GM23338 (cell line): ENCODE measurements at regions not wholly inside any gene's neighbourhood (a gene's known extent, or its start where the extent isn't known, plus 50 kb on each side); places are given as distances from the start of the nearest gene placed in this dataset.

Experiments
- ATAC-seq: fragments of 200-7000 bp; cut with Tn5 transposase; 3 replicates; pipeline ENCODE4 v1.9.1; 2020
- DNase-seq: peaks from one replicate; pipeline ENCODE4 v3.0.0-alpha.2; 2015; ENCODE audit warnings: low spot score
- H2AFZ ChIP-seq: fragments of 200-600 bp; sonication (generic); 2 replicates; pipeline ENCODE4 v1.8.0; 2016; ENCODE audit warnings: antibody characterized with exemption, mild to moderate bottlenecking, moderate library complexity
- H3F3A ChIP-seq: fragments of 200-600 bp; sonication (generic); replicated peaks from 2 replicates; pipeline ENCODE4 v1.8.0; 2017; ENCODE audit warnings: antibody characterized with exemption, mixed run types, low read depth
- H3K27ac ChIP-seq: fragments of 200-600 bp; sonication (generic); 2 replicates; pipeline ENCODE4 v1.6.1; 2016; ENCODE audit warnings: low read depth
- H3K27me3 ChIP-seq: fragments of 200-600 bp; sonication (generic); 2 replicates; pipeline ENCODE4 v1.8.0; 2016; ENCODE audit warnings: mild to moderate bottlenecking, mixed run types, moderate library complexity; ENCODE audit not compliant: insufficient read depth
- H3K36me3 ChIP-seq: fragments of 200-600 bp; sonication (generic); 2 replicates; pipeline ENCODE4 v1.8.0; 2016; ENCODE audit warnings: mild to moderate bottlenecking; ENCODE audit not compliant: insufficient read depth
- H3K4me1 ChIP-seq: fragments of 200-600 bp; sonication (generic); 2 replicates; pipeline ENCODE4 v1.8.0; 2016; ENCODE audit warnings: mild to moderate bottlenecking, moderate library complexity; ENCODE audit not compliant: insufficient read depth
- H3K4me2 ChIP-seq: fragments of 200-600 bp; sonication (generic); 2 replicates; pipeline ENCODE4 v1.7.1; 2017; ENCODE audit warnings: mixed run types
- H3K4me3 ChIP-seq: fragments of 200-600 bp; sonication (generic); 2 replicates; pipeline ENCODE4 v1.6.1; 2016; ENCODE audit warnings: mixed run types
- H3K79me2 ChIP-seq: fragments of 200-600 bp; sonication (generic); replicated peaks from 2 replicates; pipeline ENCODE4 v1.8.0; 2017; ENCODE audit warnings: mild to moderate bottlenecking; ENCODE audit not compliant: insufficient read depth
- H3K9me2 ChIP-seq: fragments of 200-600 bp; sonication (generic); 2 replicates; pipeline ENCODE4 v1.8.0; 2017; ENCODE audit not compliant: insufficient read depth
- H4K20me1 ChIP-seq: fragments of 200-600 bp; sonication (generic); replicated peaks from 2 replicates; pipeline ENCODE4 v1.8.0; 2017; ENCODE audit warnings: mild to moderate bottlenecking; ENCODE audit not compliant: insufficient read depth
- H3K27ac Mint-ChIP-seq: 2 replicates; pipeline ENCODE4 v1.8.0; 2020; ENCODE audit warnings: inconsistent platforms, mild to moderate bottlenecking, moderate library complexity, mixed read lengths
- H3K27me3 Mint-ChIP-seq: 3 replicates; pipeline ENCODE4 v1.8.0; 2022; ENCODE audit warnings: low read depth, mild to moderate bottlenecking, moderate library complexity, mixed read lengths, inconsistent platforms; ENCODE audit not compliant: insufficient read depth, poor library complexity
- H3K36me3 Mint-ChIP-seq: 3 replicates; pipeline ENCODE4 v1.8.0; 2021; ENCODE audit warnings: low read depth, mild to moderate bottlenecking, inconsistent platforms, moderate library complexity, mixed read lengths
- H3K4me1 Mint-ChIP-seq: 3 replicates; pipeline ENCODE4 v1.8.0; 2020; ENCODE audit warnings: mild to moderate bottlenecking, inconsistent platforms, mixed read lengths
- H3K4me3 Mint-ChIP-seq: 3 replicates; pipeline ENCODE4 v1.8.0; 2021; ENCODE audit warnings: moderate library complexity, mild to moderate bottlenecking, inconsistent platforms, mixed read lengths
- H3K9me3 Mint-ChIP-seq: 3 replicates; pipeline ENCODE4 v1.8.0; 2020; ENCODE audit warnings: moderate library complexity, mild to moderate bottlenecking, inconsistent platforms, mixed read lengths
- CREB1 ChIP-seq: fragments of 250-450 bp; sonication (Bioruptor Pico); IDR thresholded peaks from 2 replicates; pipeline ENCODE4 v1.5.0; 2020; ENCODE audit warnings: low read depth, mild to moderate bottlenecking, moderate library complexity
- CTCF ChIP-seq, 2 experiments: fragments of 200-600 bp in 1 of 2; sonication (generic) in 1 of 2; conservative IDR thresholded peaks; 2 replicates each; pipeline versions ENCODE4 v1.5.1 to v1.6.1; 2016 to 2017; ENCODE audit warnings: antibody characterized with exemption in 2 of 2, low read depth in 2 of 2, mild to moderate bottlenecking in 2 of 2, moderate library complexity in 1 of 2
- ETS1 ChIP-seq: IDR thresholded peaks from 2 replicates; pipeline ENCODE4 v1.6.1; 2016; ENCODE audit warnings: antibody characterized with exemption
- EZH2phosphoT487 ChIP-seq: fragments of 200-600 bp; sonication (generic); IDR thresholded peaks from one replicate; pipeline ENCODE4 v1.8.1; 2018; ENCODE audit warnings: antibody characterized with exemption; ENCODE audit not compliant: unreplicated experiment
- JUNB ChIP-seq: IDR thresholded peaks from one replicate; pipeline ENCODE4 v1.6.1; 2016; ENCODE audit warnings: antibody characterized with exemption; ENCODE audit not compliant: unreplicated experiment
- NANOG ChIP-seq: IDR thresholded peaks from 2 replicates; pipeline ENCODE4 v1.6.1; 2016; ENCODE audit warnings: antibody characterized with exemption, borderline replicate concordance
- POLR2AphosphoS5 ChIP-seq: IDR thresholded peaks from 2 replicates; pipeline ENCODE4 v1.6.1; 2016; ENCODE audit warnings: antibody characterized with exemption, low read depth
- REST ChIP-seq: IDR thresholded peaks from one replicate; pipeline ENCODE4 v1.6.1; 2018; ENCODE audit warnings: antibody characterized with exemption; ENCODE audit not compliant: unreplicated experiment
- STAT1 ChIP-seq: IDR thresholded peaks from one replicate; pipeline ENCODE4 v1.6.1; 2016; ENCODE audit warnings: antibody characterized with exemption; ENCODE audit not compliant: unreplicated experiment
- ZNF114 ChIP-seq: fragments of 250-450 bp; sonication (Bioruptor Pico); IDR thresholded peaks from 2 replicates; pipeline ENCODE4 v1.5.0; 2020; ENCODE audit warnings: mild to moderate bottlenecking, moderate library complexity
- ZNF331 ChIP-seq: fragments of 250-450 bp; sonication (Bioruptor Pico); IDR thresholded peaks from 2 replicates; pipeline ENCODE4 v1.5.0; 2020; ENCODE audit warnings: low read depth, mild to moderate bottlenecking, moderate library complexity
- ZNF462 ChIP-seq: fragments of 250-450 bp; sonication (Bioruptor Pico); IDR thresholded peaks from 2 replicates; pipeline ENCODE4 v1.5.0; 2020; ENCODE audit warnings: mild to moderate bottlenecking, moderate library complexity

- peaks cover 3% of the 10 kb centered on the region for H3K27me3 Mint-ChIP-seq
- Histone ChIP-seq H3K36me3 (no peaks in the 10 kb centered on the region), H3K4me1 (peaks cover 14% of the 10 kb centered on the region), H3K79me2 (no peaks in the 10 kb centered on the region), H4K20me1 (no peaks in the 10 kb centered on the region), H3K27ac (no peak overlapping the region), H3K4me2 (no peak overlapping the region), H2AFZ (no peak overlapping the region), H3K9me2 (peaks cover 10% of the 10 kb centered on the region; the same call in 1 of the 2 replicates), H3K4me3 (no peak overlapping the region), H3F3A (no peaks in the 10 kb centered on the region), H3K27me3 (no peaks in the 10 kb centered on the region)
- DNase-seq (no peak), ATAC-seq (no peak)
- peaks cover 22% of the 10 kb centered on the region for H3K4me1 Mint-ChIP-seq
- no peaks in the 10 kb centered on the region for H3K36me3 Mint-ChIP-seq
- H3K4me3 Mint-ChIP-seq: no peak overlapping the region
- no peak for TF ChIP-seq ZNF114 (CRISPR knock-in tag)
- TF ChIP-seq ZNF331 (CRISPR knock-in tag): no peak
- TF ChIP-seq ETS1: no peak
- TF ChIP-seq CTCF (conservative IDR thresholded peaks at IDR 0.05; ENCODE audit: low read depth in 2 of 2): no peak
- no peak for TF ChIP-seq NANOG
- TF ChIP-seq ZNF462 (CRISPR knock-in tag): no peak
- TF ChIP-seq CREB1 (CRISPR knock-in tag): no peak
- no peak for TF ChIP-seq STAT1
- no peak for TF ChIP-seq JUNB
- TF ChIP-seq EZH2phosphoT487: no peak
- TF ChIP-seq POLR2AphosphoS5: no peak
- TF ChIP-seq REST: no peak
- H3K9me3 Mint-ChIP-seq: no peaks in the 10 kb centered on the region
- H3K27ac Mint-ChIP-seq: no peak overlapping the region
Measured at GRCh38 chr16:65289022-65289421, 167.2 kb upstream of the CDH11 start.
